IMR-90 (cell line): ENCODE measurements at regions not wholly inside any gene's neighbourhood (a gene's known extent, or its start where the extent isn't known, plus 50 kb on each side); places are given as distances from the start of the nearest gene placed in this dataset.

Source experiments
- ATAC-seq: fragments of 200-7000 bp; cut with Tn5 transposase; 2 replicates; pipeline ENCODE4 v1.9.1; 2020; ENCODE audit warnings: low read depth, mild to moderate bottlenecking, moderate library complexity
- BruUV-seq: library from RNA; stranded (reverse); fragments of 400-500 nt; replicated peaks from 2 replicates; lab custom pipeline; 2021; lab: Mats Ljungman, UMichigan
- CTCF ChIA-PET: fragments of 300-600 bp; formaldehyde crosslinking; extraction: SDS; loops from one replicate; lab custom pipeline; 2021; ENCODE audit warnings: antibody characterized with exemption; lab: Yijun Ruan, JAX
- POLR2A ChIA-PET: fragments of 300-600 bp; sonication (Branson Sonifier 250); formaldehyde crosslinking; loops from one replicate; lab custom pipeline; 2022; ENCODE audit warnings: antibody characterized with exemption; ENCODE audit not compliant: unreplicated experiment; lab: Charles Lee
- DNase-seq: peaks from one replicate; pipeline ENCODE4 v3.0.0; 2013
- H2AFZ ChIP-seq: replicated peaks from 2 replicates; pipeline ENCODE3; 2013; ENCODE audit warnings: low read length, mild to moderate bottlenecking; ENCODE audit not compliant: poor library complexity
- H2AK5ac ChIP-seq: 2 replicates; pipeline ENCODE4 v1.6.1; 2013; ENCODE audit warnings: low read depth, low read length, inconsistent platforms
- H2AK9ac ChIP-seq: replicated peaks from 2 replicates; pipeline ENCODE3; 2013; ENCODE audit warnings: mild to moderate bottlenecking, low read depth, low read length, moderate library complexity; ENCODE audit not compliant: poor library complexity
- H2BK120ac ChIP-seq: 2 replicates; pipeline ENCODE4 v1.6.1; 2013; ENCODE audit warnings: low read depth, low read length, inconsistent platforms
- H2BK15ac ChIP-seq: 3 replicates; pipeline ENCODE4 v1.6.1; 2013; ENCODE audit warnings: low read depth, low read length, inconsistent platforms
- H2BK20ac ChIP-seq: 2 replicates; pipeline ENCODE4 v1.6.1; 2013; ENCODE audit warnings: low read depth, mild to moderate bottlenecking, inconsistent platforms, low read length, moderate library complexity
- H2BK5ac ChIP-seq: 2 replicates; pipeline ENCODE4 v1.6.1; 2013; ENCODE audit warnings: mild to moderate bottlenecking, low read depth, low read length, inconsistent platforms; ENCODE audit not compliant: poor library complexity, severe bottlenecking
- H3K14ac ChIP-seq: replicated peaks from 2 replicates; pipeline ENCODE4 v1.6.1; 2013; ENCODE audit warnings: low read depth, low read length, inconsistent platforms
- H3K18ac ChIP-seq: 2 replicates; pipeline ENCODE4 v1.6.1; 2013; ENCODE audit warnings: low read depth, low read length, control low read depth
- H3K23ac ChIP-seq: 2 replicates; pipeline ENCODE4 v1.6.1; 2013; ENCODE audit warnings: low read depth, low read length, inconsistent platforms
- H3K27ac ChIP-seq: 2 replicates; pipeline ENCODE4 v1.5.1; 2013; ENCODE audit warnings: mild to moderate bottlenecking, control low read depth, low read length; ENCODE audit not compliant: insufficient read depth
- H3K27me3 ChIP-seq: 2 replicates; pipeline ENCODE4 v1.6.1; 2013; ENCODE audit warnings: low read length; ENCODE audit not compliant: control insufficient read depth, insufficient read depth
- H3K36me3 ChIP-seq: 2 replicates; pipeline ENCODE4 v1.6.1; 2013; ENCODE audit warnings: low read length, mixed read lengths; ENCODE audit not compliant: control insufficient read depth, insufficient read depth
- H3K4ac ChIP-seq: 2 replicates; pipeline ENCODE4 v1.6.1; 2013; ENCODE audit warnings: low read depth, low read length, inconsistent platforms
- H3K4me1 ChIP-seq: 2 replicates; pipeline ENCODE4 v1.6.1; 2013; ENCODE audit warnings: low read length, mixed read lengths; ENCODE audit not compliant: control insufficient read depth, insufficient read depth
- H3K4me2 ChIP-seq: 2 replicates; pipeline ENCODE4 v1.6.1; 2013; ENCODE audit warnings: low read depth, mild to moderate bottlenecking, control low read depth, low read length, moderate library complexity
- H3K4me3 ChIP-seq: 2 replicates; pipeline ENCODE4 v1.5.1; 2013; ENCODE audit warnings: low read depth, mild to moderate bottlenecking, control low read depth, low read length, moderate library complexity; ENCODE audit not compliant: insufficient read depth
- H3K56ac ChIP-seq: 2 replicates; pipeline ENCODE4 v1.6.1; 2013; ENCODE audit warnings: low read length, inconsistent platforms; ENCODE audit not compliant: insufficient read depth; ENCODE audit errors: extremely low read depth
- H3K79me1 ChIP-seq, 2 experiments: 2 replicates each; pipeline ENCODE4 v1.6.1; 2013; ENCODE audit warnings: low read length in 2 of 2, inconsistent platforms in 1 of 2, low read depth in 1 of 2
- H3K9ac ChIP-seq: 2 replicates; pipeline ENCODE4 v1.6.1; 2013; ENCODE audit warnings: low read depth, low read length, control low read depth
- H3K9me1 ChIP-seq: 2 replicates; pipeline ENCODE4 v1.6.1; 2013; ENCODE audit warnings: low read length, inconsistent platforms; ENCODE audit not compliant: insufficient read depth
- H3K9me3 ChIP-seq: 2 replicates; pipeline ENCODE4 v1.6.1; 2013; ENCODE audit warnings: low read length; ENCODE audit not compliant: control insufficient read depth, insufficient read depth
- H4K20me1 ChIP-seq: 2 replicates; pipeline ENCODE4 v1.6.1; 2013; ENCODE audit warnings: low read length, inconsistent platforms; ENCODE audit not compliant: insufficient read depth
- H4K5ac ChIP-seq: 2 replicates; pipeline ENCODE4 v1.6.1; 2013; ENCODE audit warnings: mild to moderate bottlenecking, low read depth, low read length, control low read depth
- H4K8ac ChIP-seq, 2 experiments: 2 replicates each; pipeline ENCODE4 v1.6.1; 2013; ENCODE audit warnings: low read depth in 2 of 2, low read length in 2 of 2, control low read depth in 1 of 2, inconsistent platforms in 1 of 2
- H4K91ac ChIP-seq: 2 replicates; pipeline ENCODE4 v1.6.1; 2013; ENCODE audit warnings: low read depth, low read length, inconsistent platforms; ENCODE audit not compliant: insufficient read depth
- BHLHE40 ChIP-seq: fragments of 150-350 bp; IDR thresholded peaks from 2 replicates; pipeline ENCODE4 v1.6.1; 2016; ENCODE audit warnings: mild to moderate bottlenecking, low read depth, low read length
- CEBPB ChIP-seq: IDR thresholded peaks from 2 replicates; pipeline ENCODE4 v1.6.1; 2012; ENCODE audit warnings: low read depth, low read length, improper control_type of control experiment
- CHD1 ChIP-seq: IDR thresholded peaks from 2 replicates; pipeline ENCODE4 v1.6.1; 2012; ENCODE audit warnings: low read depth, low read length, improper control_type of control experiment
- CTCF ChIP-seq: conservative IDR thresholded peaks from 2 replicates; pipeline ENCODE4 v1.5.1; 2012; ENCODE audit warnings: mild to moderate bottlenecking, low read depth, low read length, improper control_type of control experiment
- ELK1 ChIP-seq: fragments of 150-350 bp; IDR thresholded peaks from 2 replicates; pipeline ENCODE4 v1.6.1; 2016; ENCODE audit warnings: low read depth, mild to moderate bottlenecking, low read length, moderate library complexity, borderline replicate concordance
- FOS ChIP-seq: fragments of 150-350 bp; IDR thresholded peaks from 2 replicates; pipeline ENCODE4 v1.6.1; 2016; ENCODE audit warnings: low read depth, low read length
- MAZ ChIP-seq: IDR thresholded peaks from 2 replicates; pipeline ENCODE4 v1.6.1; 2012; ENCODE audit warnings: low read depth, mild to moderate bottlenecking, low read length, improper control_type of control experiment, moderate library complexity, borderline replicate concordance
- MXI1 ChIP-seq: IDR thresholded peaks from 2 replicates; pipeline ENCODE4 v1.6.1; 2012; ENCODE audit warnings: low read depth, mild to moderate bottlenecking, low read length, moderate library complexity, borderline replicate concordance
- NFE2L2 ChIP-seq: fragments of 150-350 bp; IDR thresholded peaks from 2 replicates; pipeline ENCODE4 v1.6.1; 2016; ENCODE audit warnings: low read depth, mild to moderate bottlenecking, low read length
- POLR2A ChIP-seq: IDR thresholded peaks from 2 replicates; pipeline ENCODE4 v1.6.1; 2012; ENCODE audit warnings: mild to moderate bottlenecking, low read depth, low read length
- dilution Hi-C: fragments of 300-500 bp; cut with HindIII; formaldehyde crosslinking; loops from one replicate; pipeline ENCODE4 v1.14.3; 2018; ENCODE audit warnings: low sequenced_read_pairs; ENCODE audit not compliant: unreplicated experiment
- in situ Hi-C: fragments of 300-500 bp; cut with MboI; formaldehyde crosslinking; loops from 3 replicates; pipeline ENCODE4 v1.14.3; 2019; ENCODE audit warnings: low sequenced_read_pairs, inconsistent platforms, mixed read lengths
- intact Hi-C: fragments of 100-400 bp; cut with micrococcal nuclease; formaldehyde crosslinking; loops from 2 replicates; pipeline ENCODE4 v1.10.0; 2022
- TF ChIP-seq, protein P1 (sequence below): fragments of 150-350 bp; IDR thresholded peaks from 2 replicates; pipeline ENCODE4 v1.6.1; 2017; ENCODE audit warnings: mild to moderate bottlenecking, antibody characterized with exemption, low read length, low read depth

GRCh38 chr2:108079736-108080135 is 93.4 kb downstream of the SLC5A7 start:
- Histone ChIP-seq H3K79me1 (no peaks in the 10 kb centered on the region), H2BK15ac (no peak overlapping the region), H3K4me3 (no peak overlapping the region), H3K9me3 (no peaks in the 10 kb centered on the region; the same call in 1 of the 2 replicates), H3K14ac (no peak overlapping the region), H3K9me1 (0 out of 2 replicates have a peak, but pooled peaks cover 3% of the 10 kb centered on the region), H3K23ac (no peak overlapping the region), H2BK120ac (no peak overlapping the region), H3K4me2 (no peak overlapping the region), H3K4me1 (no peaks in the 10 kb centered on the region), H3K56ac (no peak overlapping the region), H4K5ac (no peak overlapping the region), H3K36me3 (no peaks in the 10 kb centered on the region), H2BK20ac (no peak overlapping the region), H3K27ac (no peak overlapping the region), H3K27me3 (no peaks in the 10 kb centered on the region), H2AFZ (no peak overlapping the region), H2BK5ac (no peak overlapping the region), H3K18ac (no peak overlapping the region), H2AK9ac (no peak overlapping the region), H3K9ac (no peak overlapping the region), H4K20me1 (no peaks in the 10 kb centered on the region), H2AK5ac (no peak overlapping the region), H4K91ac (no peak overlapping the region), H4K8ac (no peak overlapping the region), H3K4ac (no peak overlapping the region)
- in situ Hi-C loops (no loop called here), dilution Hi-C loops (no loop called here), intact Hi-C loops (no loop called here)
- POLR2A ChIA-PET: no interaction called here
- DNase-seq (no peak), ATAC-seq (no peak)
- BruUV-seq: no TSS peak
- CTCF ChIA-PET: no interaction called here
- no peak for TF ChIP-seq CTCF
- TF ChIP-seq ELK1: no peak
- no peak for TF ChIP-seq FOS
- TF ChIP-seq NFE2L2: no peak
- TF ChIP-seq MXI1: no peak
- no peak for TF ChIP-seq BHLHE40
- TF ChIP-seq, protein P1, sequence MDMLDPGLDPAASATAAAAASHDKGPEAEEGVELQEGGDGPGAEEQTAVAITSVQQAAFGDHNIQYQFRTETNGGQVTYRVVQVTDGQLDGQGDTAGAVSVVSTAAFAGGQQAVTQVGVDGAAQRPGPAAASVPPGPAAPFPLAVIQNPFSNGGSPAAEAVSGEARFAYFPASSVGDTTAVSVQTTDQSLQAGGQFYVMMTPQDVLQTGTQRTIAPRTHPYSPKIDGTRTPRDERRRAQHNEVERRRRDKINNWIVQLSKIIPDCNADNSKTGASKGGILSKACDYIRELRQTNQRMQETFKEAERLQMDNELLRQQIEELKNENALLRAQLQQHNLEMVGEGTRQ: no peak
- TF ChIP-seq POLR2A: no peak
- no peak for TF ChIP-seq MAZ
- TF ChIP-seq CEBPB: no peak
- TF ChIP-seq CHD1: no peak
